ENCODE measurements at regions not wholly inside any gene's neighbourhood (a gene's known extent, or its start where the extent isn't known, plus 50 kb on each side); places are given as distances from the start of the nearest gene placed in this dataset.

- no peak for TF ChIP-seq POLR2A (IDR thresholded peaks at IDR 0.05; ENCODE audit: low read depth, low read length)
- TF ChIP-seq TAF1 (IDR thresholded peaks at IDR 0.05; ENCODE audit: low read depth, low read length), result no peak
Measured at GRCh38 chr1:30353637-30354036, 369.7 kb downstream of the MATN1 start.
